Naive B cell (primary cell): ENCODE measurements at regions not wholly inside any gene's neighbourhood (a gene's known extent, or its start where the extent isn't known, plus 50 kb on each side); places are given as distances from the start of the nearest gene placed in this dataset.
"Not testable (repeated sequence)": the region's sequence is repeated elsewhere in the genome, so short reads cannot be mapped to it uniquely, and the experiment has no call there.

Experiments
- ATAC-seq, 2 donors: fragments of 150-1000 bp; cut with Tn5 transposase; 2 replicates each; pipeline ENCODE4 v1.10.0; 2021; ENCODE audit warnings: low read depth in 2 of 2, mild to moderate bottlenecking in 2 of 2, moderate library complexity in 2 of 2
- DNase-seq: peaks from one replicate; pipeline ENCODE4 v3.0.0; 2022
- H3K27ac Mint-ChIP-seq, 6 donors: one replicate each; pipeline ENCODE4 v1.8.0; 2020 to 2022; ENCODE audit warnings: mild to moderate bottlenecking in 6 of 6, mixed read lengths in 6 of 6, moderate library complexity in 5 of 6, inconsistent platforms in 2 of 6
- H3K27me3 Mint-ChIP-seq, 3 donors: one replicate each; pipeline ENCODE4 v1.8.0; 2021 to 2022; ENCODE audit warnings: mixed read lengths in 3 of 3, mild to moderate bottlenecking in 1 of 3
- H3K36me3 Mint-ChIP-seq, 2 donors: one replicate each; pipeline ENCODE4 v1.8.0; 2020 to 2022; ENCODE audit warnings: mixed read lengths in 2 of 2, inconsistent platforms in 1 of 2, mild to moderate bottlenecking in 1 of 2
- H3K4me1 Mint-ChIP-seq, 3 donors: one replicate each; pipeline ENCODE4 v1.8.0; 2020 to 2022; ENCODE audit warnings: mixed read lengths in 3 of 3, inconsistent platforms in 1 of 3, mild to moderate bottlenecking in 1 of 3, moderate library complexity in 1 of 3
- H3K4me3 Mint-ChIP-seq, 8 donors: one replicate each; pipeline ENCODE4 v1.8.0; 2020 to 2022; ENCODE audit warnings: mild to moderate bottlenecking in 8 of 8, mixed read lengths in 8 of 8, moderate library complexity in 8 of 8, inconsistent platforms in 2 of 8
- H3K9me3 Mint-ChIP-seq, 7 donors: one replicate each; pipeline ENCODE4 v1.8.0; 2020 to 2022; ENCODE audit warnings: mixed read lengths in 7 of 7, mild to moderate bottlenecking in 5 of 7, inconsistent platforms in 2 of 7, moderate library complexity in 1 of 7

DNA sequence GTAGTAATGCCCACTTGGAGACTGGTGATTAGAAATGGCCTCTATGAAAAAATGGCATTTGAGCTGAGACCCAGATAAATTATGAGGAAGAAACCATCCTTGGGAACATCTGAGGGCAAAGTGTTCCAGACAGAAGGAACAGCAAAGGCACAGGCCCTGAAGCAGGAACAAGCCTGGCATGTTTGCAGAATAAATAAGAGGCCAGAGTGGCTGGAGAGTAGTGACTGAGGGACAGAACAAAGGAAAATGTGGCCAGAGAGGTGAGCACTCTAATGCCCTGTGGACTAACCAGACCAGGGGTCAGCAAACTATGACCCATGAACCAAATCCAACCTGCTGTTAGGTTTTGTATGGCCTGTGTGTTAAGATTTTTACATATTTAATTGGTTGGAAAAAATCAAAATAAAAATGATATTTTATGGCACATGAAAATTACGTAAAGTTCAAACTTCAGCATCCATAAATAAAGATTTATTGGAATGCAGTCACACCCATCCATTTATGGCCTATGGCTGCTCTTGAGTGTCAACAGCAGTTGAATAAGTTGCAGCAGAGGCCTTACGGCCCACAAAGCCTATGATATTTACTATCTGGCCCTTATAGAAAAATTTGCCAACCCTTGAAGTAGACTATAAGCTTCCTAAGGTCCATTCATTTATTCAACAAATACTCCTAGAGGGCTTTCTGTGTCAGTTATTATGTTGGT lies 210.0 kb upstream of the TOX3 start:
- Mint-ChIP-seq H3K4me3 (no peak overlapping the region), H3K27me3 (no peaks in the 10 kb centered on the region), H3K27ac (no peak overlapping the region), H3K4me1 (no peaks in the 10 kb centered on the region), H3K9me3 (no peaks in the 10 kb centered on the region), H3K36me3 (no peaks in the 10 kb centered on the region)
- no peak for DNase-seq
- no peak for ATAC-seq

- H3K27ac Mint-ChIP-seq = no peak overlapping the region
- no peaks in the 10 kb centered on the region for H3K9me3 Mint-ChIP-seq
- H3K27me3 Mint-ChIP-seq = no peaks in the 10 kb centered on the region
- H3K4me1 Mint-ChIP-seq = no peaks in the 10 kb centered on the region
- H3K4me3 Mint-ChIP-seq = no peak overlapping the region
- no peaks in the 10 kb centered on the region for H3K36me3 Mint-ChIP-seq
- ATAC-seq (no peak), DNase-seq (no peak)
Measured at GRCh38 chr16:52755396-52755795, 208.5 kb upstream of the TOX3 start.

DNA sequence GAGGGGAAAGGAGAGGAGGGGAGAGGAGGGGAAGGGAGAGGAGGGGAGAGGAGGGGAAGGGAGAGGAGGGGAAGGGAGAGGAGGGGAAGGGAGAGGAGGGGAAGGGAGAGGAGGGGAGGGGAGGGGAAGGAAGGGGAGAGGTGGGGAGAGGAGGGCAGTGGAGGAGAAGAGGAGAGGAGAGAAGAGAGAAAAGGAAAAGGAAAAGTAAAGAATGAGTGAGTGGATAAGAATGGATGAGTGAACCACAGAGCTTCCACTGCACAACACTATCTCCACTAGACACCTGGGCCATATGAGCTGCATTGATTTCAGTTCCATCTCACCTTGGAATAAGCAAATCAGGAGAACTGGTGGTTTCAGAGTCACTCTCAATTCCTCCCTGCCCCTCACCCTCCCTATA lies 204.1 kb upstream of the TOX3 start:
- Mint-ChIP-seq H3K9me3 (peaks cover 0 to 4% (median 0%) of the 10 kb centered on the region in 7 donors), H3K27ac (no peak overlapping the region), H3K36me3 (no peaks in the 10 kb centered on the region), H3K27me3 (peaks cover 0 to 8% (median 5%) of the 10 kb centered on the region in 3 donors), H3K4me3 (no peak overlapping the region), H3K4me1 (no peaks in the 10 kb centered on the region)
- DNase-seq = no peak
- ATAC-seq = no peak

DNA sequence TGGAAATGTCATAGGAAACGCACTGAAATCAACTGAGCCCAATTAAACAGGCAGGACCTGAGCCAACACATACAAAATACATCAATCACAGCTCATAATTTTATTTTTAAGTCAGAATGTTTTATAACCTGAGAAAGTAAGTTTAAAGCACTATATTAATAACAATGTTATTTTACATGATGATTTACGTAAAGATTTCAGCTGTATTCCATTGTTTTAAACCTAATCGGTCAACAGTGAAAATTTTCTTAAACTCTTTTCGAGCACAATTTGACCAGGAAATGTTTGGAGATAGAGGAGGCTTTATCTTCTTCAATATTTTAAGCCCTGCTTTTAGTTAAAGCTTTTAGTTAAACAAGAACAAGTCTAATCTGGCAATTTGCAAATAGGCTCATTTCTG lies 201.8 kb upstream of the TOX3 start:
- H3K36me3 Mint-ChIP-seq = no peaks in the 10 kb centered on the region
- H3K27ac Mint-ChIP-seq = no peak overlapping the region
- H3K27me3 Mint-ChIP-seq = peaks cover 0 to 8% (median 5%) of the 10 kb centered on the region in 3 donors

DNA sequence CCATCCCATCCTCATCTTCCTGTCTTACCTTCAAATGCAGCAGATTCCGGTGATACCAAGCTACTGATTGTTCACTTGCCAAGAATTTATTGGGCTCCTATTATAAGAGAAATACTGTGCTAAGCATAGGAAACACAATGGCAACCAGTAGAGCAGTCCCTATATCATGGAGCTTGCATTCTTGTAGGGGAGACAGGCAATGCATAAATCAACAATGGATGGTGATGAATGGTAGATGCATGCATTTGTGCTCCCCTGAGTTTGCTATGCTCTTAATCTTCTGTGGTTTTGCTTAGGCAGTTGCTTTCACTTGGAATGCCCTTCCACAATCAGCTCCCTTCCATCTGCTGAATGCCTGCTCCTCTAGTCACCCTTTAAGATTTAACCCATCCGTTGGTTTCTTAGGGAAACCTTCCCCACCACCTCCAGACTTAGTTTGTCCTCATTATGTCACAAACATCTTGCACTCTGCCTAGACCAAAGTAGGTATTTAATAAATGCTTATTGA lies 200.2 kb upstream of the TOX3 start:
- peaks cover 0 to 8% (median 5%) of the 10 kb centered on the region in 3 donors for H3K27me3 Mint-ChIP-seq
- no peak overlapping the region for H3K4me3 Mint-ChIP-seq
- no peak overlapping the region for H3K27ac Mint-ChIP-seq
- peaks cover 0 to 4% (median 0%) of the 10 kb centered on the region in 7 donors for H3K9me3 Mint-ChIP-seq
- no peaks in the 10 kb centered on the region for H3K4me1 Mint-ChIP-seq
- DNase-seq (no peak), ATAC-seq (no peak)
- no peaks in the 10 kb centered on the region for H3K36me3 Mint-ChIP-seq

More for the DNA sequence above, 201.8 kb upstream of the TOX3 start:
- DNase-seq (no peak), ATAC-seq (no peak)
- H3K4me1 Mint-ChIP-seq = no peaks in the 10 kb centered on the region
- H3K4me3 Mint-ChIP-seq = no peak overlapping the region
- H3K9me3 Mint-ChIP-seq = peaks cover 0 to 4% (median 0%) of the 10 kb centered on the region in 7 donors

DNA sequence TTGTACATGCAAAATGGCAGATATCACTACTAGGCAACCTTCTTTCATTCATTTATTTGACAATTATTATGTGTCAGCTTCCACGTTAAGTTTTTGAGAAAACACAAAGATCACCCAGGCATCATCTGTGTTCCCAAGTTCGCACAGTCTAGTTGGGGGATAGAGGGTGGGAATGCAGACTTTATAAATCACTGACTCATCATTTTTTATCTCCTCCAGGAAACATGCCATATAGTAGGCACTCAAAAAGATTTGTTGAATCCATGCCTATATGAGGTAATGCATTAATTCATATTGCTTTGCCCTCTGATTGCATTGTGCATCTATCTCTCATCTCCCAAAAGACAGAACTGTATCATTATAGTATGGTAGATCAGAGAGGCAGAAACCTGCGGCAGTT lies 196.8 kb upstream of the TOX3 start:
- DNase-seq (no peak), ATAC-seq (no peak)
- H3K27me3 Mint-ChIP-seq = no peaks in the 10 kb centered on the region
- H3K27ac Mint-ChIP-seq = no peak overlapping the region
- no peak overlapping the region for H3K4me3 Mint-ChIP-seq
- H3K4me1 Mint-ChIP-seq = no peaks in the 10 kb centered on the region
- peaks cover 0 to 11% (median 6%) of the 10 kb centered on the region in 7 donors for H3K9me3 Mint-ChIP-seq
- no peaks in the 10 kb centered on the region for H3K36me3 Mint-ChIP-seq

DNA sequence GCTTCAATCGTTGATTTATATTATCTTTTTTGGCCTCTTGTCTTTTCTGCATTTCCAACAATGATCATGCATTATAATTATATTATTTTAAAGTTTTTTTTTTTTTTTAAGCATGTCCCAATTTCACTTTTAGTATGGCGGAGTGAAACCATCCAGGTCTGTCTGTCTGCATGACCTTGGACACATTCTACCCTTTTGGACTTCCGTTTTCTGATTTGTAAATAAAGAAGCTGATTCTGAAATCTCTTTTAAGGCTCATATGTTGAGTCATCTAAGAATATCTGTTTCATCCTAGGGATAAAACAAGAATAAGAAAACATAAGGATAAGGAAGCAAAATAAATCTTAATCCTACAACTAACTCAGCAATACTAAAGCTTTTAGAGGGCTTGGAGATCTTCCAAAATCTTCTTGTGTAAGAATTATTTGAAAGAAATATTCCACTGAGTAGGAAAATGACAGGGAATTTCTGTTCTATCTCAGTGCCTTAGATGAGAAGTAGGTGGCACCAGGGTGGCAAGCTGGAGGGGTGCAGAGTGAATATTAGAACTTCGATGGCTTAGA lies 195.7 kb upstream of the TOX3 start:
- H3K27me3 Mint-ChIP-seq = no peaks in the 10 kb centered on the region
- no peak for ATAC-seq
- H3K27ac Mint-ChIP-seq = no peak overlapping the region
- no peak for DNase-seq
- H3K4me3 Mint-ChIP-seq = no peak overlapping the region
- no peaks in the 10 kb centered on the region for H3K36me3 Mint-ChIP-seq
- H3K9me3 Mint-ChIP-seq = peaks cover 3 to 15% (median 9%) of the 10 kb centered on the region in 7 donors
- no peaks in the 10 kb centered on the region for H3K4me1 Mint-ChIP-seq

DNA sequence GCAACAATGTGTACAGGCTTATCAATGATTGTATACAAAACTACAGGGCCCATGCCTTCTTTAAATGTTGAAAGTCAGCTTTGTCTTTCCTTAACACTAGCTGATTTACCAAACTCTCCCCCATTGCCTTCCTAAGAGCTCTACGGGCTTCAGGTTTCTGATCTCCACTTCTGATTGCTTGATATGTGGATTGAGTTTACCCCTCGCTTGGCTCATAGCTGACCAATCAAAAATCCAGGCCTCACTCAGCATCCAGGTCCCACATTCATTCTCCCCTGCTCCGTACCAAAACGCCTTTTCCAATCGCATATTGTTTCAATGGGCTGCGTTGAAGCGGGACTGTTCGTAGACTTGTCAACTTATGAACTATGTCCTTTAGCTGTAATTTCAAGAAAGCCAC lies 195.1 kb upstream of the TOX3 start:
- peak overlapping the region in 1 of 6 donors; percentile 9 for H3K27ac Mint-ChIP-seq
- H3K9me3 Mint-ChIP-seq = peaks cover 3 to 15% (median 9%) of the 10 kb centered on the region in 7 donors
- H3K4me3 Mint-ChIP-seq = no peak overlapping the region
- H3K36me3 Mint-ChIP-seq = no peaks in the 10 kb centered on the region
- H3K4me1 Mint-ChIP-seq = no peaks in the 10 kb centered on the region
- no peak for DNase-seq
- no peak for ATAC-seq
- no peaks in the 10 kb centered on the region for H3K27me3 Mint-ChIP-seq

- Mint-ChIP-seq H3K4me1 (no peaks in the 10 kb centered on the region), H3K27me3 (no peaks in the 10 kb centered on the region), H3K4me3 (no peak overlapping the region), H3K27ac (no peak overlapping the region), H3K9me3 (peaks cover 3 to 15% (median 6%) of the 10 kb centered on the region in 7 donors), H3K36me3 (no peaks in the 10 kb centered on the region)
- DNase-seq (no peak), ATAC-seq (no peak)
Measured at GRCh38 chr16:52741351-52741750, 194.4 kb upstream of the TOX3 start.

DNA sequence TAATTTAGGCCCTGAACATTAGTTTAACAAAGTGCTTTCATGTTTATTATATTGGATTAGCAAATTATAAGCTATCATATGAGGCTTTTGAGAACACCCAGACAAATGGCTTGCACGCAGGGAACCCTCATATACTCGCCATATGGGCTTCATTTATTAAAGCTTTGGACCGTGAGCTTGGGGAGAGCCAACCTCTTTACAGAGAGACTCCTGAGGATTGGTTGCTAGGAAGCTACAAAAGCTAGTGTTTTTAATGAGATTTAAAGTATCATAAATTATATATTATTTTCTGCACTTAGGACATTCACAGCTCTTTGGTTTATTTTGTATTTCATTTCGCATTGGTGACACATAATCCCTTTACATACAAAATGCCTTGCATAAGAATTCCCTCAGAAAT lies 193.8 kb upstream of the TOX3 start:
- H3K27me3 Mint-ChIP-seq = no peaks in the 10 kb centered on the region
- H3K36me3 Mint-ChIP-seq = no peaks in the 10 kb centered on the region
- DNase-seq (no peak), ATAC-seq (no peak)
- peaks cover 3 to 15% (median 6%) of the 10 kb centered on the region in 7 donors for H3K9me3 Mint-ChIP-seq
- H3K27ac Mint-ChIP-seq = no peak overlapping the region
- no peaks in the 10 kb centered on the region for H3K4me1 Mint-ChIP-seq
- H3K4me3 Mint-ChIP-seq = no peak overlapping the region

DNA sequence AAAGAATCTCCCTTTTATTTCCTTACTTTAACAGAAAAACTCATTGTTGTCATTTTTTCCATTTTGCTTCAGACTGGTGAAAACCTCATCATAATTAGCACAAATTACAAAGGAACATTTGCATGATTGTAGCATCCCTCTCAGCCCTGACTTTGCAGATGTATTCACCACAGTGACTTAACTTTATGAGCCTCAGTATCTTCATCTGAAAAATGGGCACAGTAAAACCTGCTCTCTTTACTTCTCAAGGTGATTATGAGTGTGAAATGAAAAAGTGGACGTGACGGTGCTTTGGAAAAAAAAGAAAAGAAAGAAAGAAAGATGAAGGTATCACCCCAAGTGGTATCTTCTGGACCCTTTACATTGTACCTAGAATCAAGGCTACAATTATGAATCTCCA lies 193.4 kb upstream of the TOX3 start:
- H3K27me3 Mint-ChIP-seq = no peaks in the 10 kb centered on the region
- no peaks in the 10 kb centered on the region for H3K4me1 Mint-ChIP-seq
- ATAC-seq (no peak), DNase-seq (no peak)
- peaks cover 3 to 15% (median 9%) of the 10 kb centered on the region in 7 donors for H3K9me3 Mint-ChIP-seq
- H3K36me3 Mint-ChIP-seq = no peaks in the 10 kb centered on the region
- no peak overlapping the region for H3K4me3 Mint-ChIP-seq
- H3K27ac Mint-ChIP-seq = no peak overlapping the region

DNA sequence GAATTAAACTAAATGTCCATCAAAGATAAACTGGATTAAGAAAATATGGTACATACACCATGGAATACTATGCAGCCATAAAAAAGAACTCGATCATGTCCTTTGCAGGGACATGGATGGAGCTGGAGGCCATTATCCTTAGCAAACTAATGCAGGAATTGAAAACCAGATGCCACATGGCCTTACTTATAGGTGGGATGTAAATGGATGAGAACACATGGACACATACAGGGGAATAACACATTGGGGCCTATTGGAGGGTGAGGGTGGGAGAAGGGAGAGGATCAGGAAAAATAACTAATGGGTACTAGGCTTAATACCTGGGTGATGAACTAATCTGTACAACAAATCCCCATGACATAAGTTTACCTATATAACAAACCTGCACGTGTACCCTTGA lies 192.0 kb upstream of the TOX3 start:
- not testable (repeated sequence) for ATAC-seq, H3K4me1 Mint-ChIP-seq, H3K4me3 Mint-ChIP-seq, H3K27ac Mint-ChIP-seq, DNase-seq, H3K36me3 Mint-ChIP-seq, H3K27me3 Mint-ChIP-seq
- H3K9me3 Mint-ChIP-seq = peaks cover 3 to 15% (median 10%) of the 10 kb centered on the region in 7 donors

DNA sequence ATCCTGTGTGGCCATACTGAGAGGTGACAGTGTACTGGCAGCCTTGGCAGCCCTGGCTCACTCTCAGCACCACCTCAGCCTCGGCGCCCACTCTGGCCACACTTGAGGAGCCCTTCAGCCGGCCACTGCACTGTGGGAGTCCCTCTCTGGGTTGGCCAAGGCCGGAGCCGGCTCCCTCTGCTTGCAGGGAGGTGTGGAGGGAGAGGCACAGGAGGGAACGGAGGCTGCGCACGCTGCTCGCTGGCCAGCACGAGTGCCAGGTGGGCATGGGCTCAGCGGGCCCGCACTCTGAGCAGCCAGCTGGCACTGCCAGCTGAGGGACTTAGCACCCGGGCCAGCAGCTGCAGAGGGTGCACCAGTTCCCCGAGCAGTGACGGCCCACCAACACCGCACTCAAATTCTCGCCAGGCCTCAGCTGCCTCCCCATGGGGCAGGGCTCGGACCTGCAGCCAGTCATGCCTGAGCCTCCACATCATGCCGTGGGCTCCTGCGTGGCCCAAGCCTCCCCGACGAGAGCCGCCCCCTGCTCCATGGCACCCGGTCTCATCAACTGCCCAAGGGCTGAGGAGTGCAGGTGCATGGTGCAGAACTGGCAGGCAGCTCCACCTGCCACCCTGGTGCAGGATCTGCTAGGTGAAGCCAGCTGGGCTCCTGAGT lies 184.4 kb upstream of the TOX3 start:
- no peak for ATAC-seq
- Mint-ChIP-seq H3K4me3 (no peak overlapping the region), H3K27ac (no peak overlapping the region), H3K9me3 (peaks cover 4 to 11% (median 6%) of the 10 kb centered on the region in 7 donors), H3K4me1 (no peaks in the 10 kb centered on the region), H3K36me3 (no peaks in the 10 kb centered on the region), H3K27me3 (peaks cover 0 to 3% (median 0%) of the 10 kb centered on the region in 3 donors)
- DNase-seq = no peak

DNA sequence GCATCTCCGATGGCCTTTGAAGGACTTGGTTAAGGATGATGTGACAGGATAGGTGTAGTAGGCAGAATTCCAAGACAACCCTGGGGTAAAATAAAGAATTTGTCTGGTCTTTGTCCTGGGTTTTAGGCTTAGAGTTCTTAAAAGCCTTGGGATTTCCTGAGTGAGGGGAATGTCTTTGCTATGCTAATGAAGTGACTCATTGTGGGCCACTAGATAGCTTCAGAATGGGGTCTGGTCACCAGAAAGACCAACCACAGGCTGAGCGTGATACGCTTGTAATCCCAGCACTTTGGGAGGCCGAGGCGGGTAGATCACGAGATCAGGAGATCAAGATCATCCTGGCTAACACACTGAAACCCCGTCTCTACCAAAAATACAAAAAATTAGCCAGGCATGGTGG lies 182.8 kb upstream of the TOX3 start:
- ATAC-seq = no peak
- Mint-ChIP-seq H3K9me3 (peaks cover 3 to 15% (median 6%) of the 10 kb centered on the region in 7 donors), H3K36me3 (no peaks in the 10 kb centered on the region), H3K27ac (no peak overlapping the region), H3K4me1 (no peaks in the 10 kb centered on the region), H3K27me3 (peaks cover 0 to 3% (median 0%) of the 10 kb centered on the region in 3 donors), H3K4me3 (no peak overlapping the region)
- no peak for DNase-seq
